H9 (cell line): ENCODE measurements at regions not wholly inside any gene's neighbourhood (a gene's known extent, or its start where the extent isn't known, plus 50 kb on each side); places are given as distances from the start of the nearest gene placed in this dataset.

ENCODE experiments used
- DNase-seq: peaks from one replicate; pipeline ENCODE4 v3.0.0-alpha.2; 2017
- H2AFZ ChIP-seq: one replicate; pipeline ENCODE4 v1.6.1; 2013; ENCODE audit warnings: mild to moderate bottlenecking, low read length, control low read depth, moderate library complexity
- H2AK5ac ChIP-seq: 2 replicates; pipeline ENCODE4 v1.6.1; 2013; ENCODE audit warnings: low read length, control low read depth, mixed read lengths; ENCODE audit not compliant: insufficient read length
- H2BK120ac ChIP-seq: one replicate; pipeline ENCODE4 v1.6.1; 2013; ENCODE audit warnings: low read depth, mild to moderate bottlenecking, low read length, control low read depth, inconsistent platforms; ENCODE audit not compliant: poor library complexity, severe bottlenecking
- H2BK12ac ChIP-seq: 2 replicates; pipeline ENCODE4 v1.6.1; 2013; ENCODE audit warnings: low read length, control low read depth, mixed read lengths, low read depth; ENCODE audit not compliant: insufficient read length
- H2BK15ac ChIP-seq: 2 replicates; pipeline ENCODE4 v1.6.1; 2013; ENCODE audit warnings: low read depth, low read length, control low read depth
- H2BK20ac ChIP-seq: one replicate; pipeline ENCODE4 v1.6.1; 2013; ENCODE audit warnings: low read depth, mild to moderate bottlenecking, low read length, control low read depth, inconsistent platforms; ENCODE audit not compliant: poor library complexity, severe bottlenecking
- H2BK5ac ChIP-seq: 2 replicates; pipeline ENCODE4 v1.6.1; 2013; ENCODE audit warnings: low read length, control low read depth, mixed read lengths; ENCODE audit not compliant: insufficient read length
- H3K14ac ChIP-seq: 2 replicates; pipeline ENCODE4 v1.6.1; 2013; ENCODE audit warnings: low read length, control low read depth; ENCODE audit not compliant: insufficient read depth
- H3K18ac ChIP-seq: 2 replicates; pipeline ENCODE4 v1.6.1; 2013; ENCODE audit warnings: low read depth, mild to moderate bottlenecking, mixed read lengths, low read length, control low read depth; ENCODE audit not compliant: insufficient read length
- H3K23ac ChIP-seq: 2 replicates; pipeline ENCODE4 v1.6.1; 2013; ENCODE audit warnings: low read length, control low read depth, mixed read lengths, low read depth; ENCODE audit not compliant: insufficient read length
- H3K23me2 ChIP-seq: 2 replicates; pipeline ENCODE4 v1.6.1; 2013; ENCODE audit warnings: low read depth, mild to moderate bottlenecking, mixed read lengths, low read length, control low read depth; ENCODE audit not compliant: insufficient read length, poor library complexity, severe bottlenecking
- H3K27ac ChIP-seq: 2 replicates; pipeline ENCODE4 v1.5.1; 2013; ENCODE audit warnings: low read length, control low read depth, mixed read lengths, low read depth; ENCODE audit not compliant: insufficient read length
- H3K27me3 ChIP-seq: 2 replicates; pipeline ENCODE4 v1.6.1; 2013; ENCODE audit warnings: low read length, control low read depth, inconsistent platforms; ENCODE audit not compliant: insufficient read depth
- H3K4ac ChIP-seq: 2 replicates; pipeline ENCODE4 v1.6.1; 2013; ENCODE audit warnings: low read depth, mild to moderate bottlenecking, control low read depth, inconsistent platforms, low read length, moderate library complexity
- H3K4me1 ChIP-seq: 2 replicates; pipeline ENCODE4 v1.6.1; 2013; ENCODE audit warnings: low read length, control low read depth, inconsistent platforms; ENCODE audit not compliant: insufficient read depth
- H3K4me2 ChIP-seq: 2 replicates; pipeline ENCODE4 v1.6.1; 2013; ENCODE audit warnings: low read length, control low read depth, mixed read lengths; ENCODE audit not compliant: insufficient read length, insufficient read depth
- H3K56ac ChIP-seq: 2 replicates; pipeline ENCODE4 v1.6.1; 2013; ENCODE audit warnings: low read depth, mild to moderate bottlenecking, mixed read lengths, low read length, control low read depth; ENCODE audit not compliant: insufficient read length
- H3K79me1 ChIP-seq: 2 replicates; pipeline ENCODE4 v1.6.1; 2013; ENCODE audit warnings: low read depth, mild to moderate bottlenecking, moderate library complexity, low read length, control low read depth, inconsistent platforms; ENCODE audit not compliant: insufficient read depth, poor library complexity, severe bottlenecking
- H3K79me2 ChIP-seq: 2 replicates; pipeline ENCODE4 v1.6.1; 2013; ENCODE audit warnings: low read length, control low read depth, inconsistent platforms; ENCODE audit not compliant: insufficient read depth
- H3K9ac ChIP-seq: 2 replicates; pipeline ENCODE4 v1.6.1; 2013; ENCODE audit warnings: low read length, control low read depth, mixed read lengths; ENCODE audit not compliant: insufficient read length; ENCODE audit errors: extremely low read depth
- H3K9me3 ChIP-seq: one replicate; pipeline ENCODE4 v1.6.1; 2013; ENCODE audit warnings: low read depth, low read length, inconsistent platforms; ENCODE audit not compliant: control insufficient read depth
- H3T11ph ChIP-seq: one replicate; pipeline ENCODE4 v1.6.1; 2013; ENCODE audit warnings: mild to moderate bottlenecking, low read length, control low read depth, inconsistent platforms
- H4K20me1 ChIP-seq: one replicate; pipeline ENCODE4 v1.6.1; 2013; ENCODE audit not compliant: control insufficient read depth, insufficient read length, insufficient read depth
- H4K5ac ChIP-seq: 2 replicates; pipeline ENCODE4 v1.6.1; 2013; ENCODE audit warnings: low read depth, mild to moderate bottlenecking, mixed read lengths, low read length, control low read depth; ENCODE audit not compliant: insufficient read length
- H4K8ac ChIP-seq: replicated peaks from 2 replicates; pipeline ENCODE4 v1.6.1; 2013; ENCODE audit warnings: low read length, control low read depth, mixed read lengths, low read depth; ENCODE audit not compliant: insufficient read length
- H4K91ac ChIP-seq: 2 replicates; pipeline ENCODE4 v1.6.1; 2013; ENCODE audit warnings: low read depth, mild to moderate bottlenecking, moderate library complexity, mixed read lengths, low read length, control low read depth; ENCODE audit not compliant: insufficient read length
- H3K27ac Mint-ChIP-seq, 3 experiments: 2 replicates in 2 of 3; 3 replicates in 1 of 3; pipeline ENCODE4 v1.8.0; 2020 to 2021; ENCODE audit warnings: mixed read lengths in 3 of 3, mild to moderate bottlenecking in 1 of 3, moderate library complexity in 1 of 3
- H3K27me3 Mint-ChIP-seq: 2 replicates; pipeline ENCODE4 v1.8.0; 2021; ENCODE audit warnings: low read depth, mild to moderate bottlenecking, moderate library complexity, mixed read lengths
- H3K36me3 Mint-ChIP-seq, 3 experiments: 2 replicates in 2 of 3; 3 replicates in 1 of 3; pipeline ENCODE4 v1.8.0; 2020 to 2021; ENCODE audit warnings: low read depth in 3 of 3, mixed read lengths in 3 of 3; ENCODE audit not compliant: insufficient read depth in 1 of 3
- H3K4me1 Mint-ChIP-seq, 2 experiments: 2 replicates each; pipeline ENCODE4 v1.8.0; 2020; ENCODE audit warnings: mixed read lengths in 2 of 2
- H3K4me3 Mint-ChIP-seq, 2 experiments: 2 replicates in 1 of 2; 3 replicates in 1 of 2; pipeline ENCODE4 v1.8.0; 2020 to 2021; ENCODE audit warnings: mild to moderate bottlenecking in 2 of 2, mixed read lengths in 2 of 2, moderate library complexity in 1 of 2
- H3K9me3 Mint-ChIP-seq, 2 experiments: 2 replicates in 1 of 2; 3 replicates in 1 of 2; pipeline ENCODE4 v1.8.0; 2020; ENCODE audit warnings: mild to moderate bottlenecking in 2 of 2, mixed read lengths in 2 of 2, moderate library complexity in 1 of 2
- CTCF ChIP-seq: fragments of 200-600 bp; sonication (generic); conservative IDR thresholded peaks from 3 replicates; pipeline ENCODE4 v1.8.0; 2021; ENCODE audit warnings: antibody characterized with exemption, mild to moderate bottlenecking
- WGBS: extraction: QIAGEN DNeasy Blood & Tissue Kit; methylation state at CpG from one replicate; pipeline ENCODE4 v1.1.7; 2013; ENCODE audit warnings: missing lambda C conversion rate, low lambda C conversion rate, mixed read lengths; ENCODE audit not compliant: insufficient read length; ENCODE audit errors: extremely low coverage; 5-methylcytosine and 5-hydroxymethylcytosine counted together

GRCh38 chr6:112441607-112442006 lies 94.5 kb downstream of the RFPL4B start:
- H3K27me3 ChIP-seq, result no peaks in the 10 kb centered on the region
- no peaks in the 10 kb centered on the region for H3K23me2 ChIP-seq
- H2AK5ac ChIP-seq, result no peak overlapping the region
- H4K91ac ChIP-seq, result no peak overlapping the region
- no peak overlapping the region for H3K23ac ChIP-seq
- H3K79me1 ChIP-seq, result no peaks in the 10 kb centered on the region
- no peak overlapping the region for H2AFZ ChIP-seq
- Mint-ChIP-seq H3K9me3 (no peaks in the 10 kb centered on the region), H3K4me3 (no peak overlapping the region), H3K27ac (no peak overlapping the region), H3K27me3 (no peaks in the 10 kb centered on the region), H3K36me3 (no peaks in the 10 kb centered on the region), H3K4me1 (peaks cover 12 to 18% of the 10 kb centered on the region in 2 experiments)
- H4K5ac ChIP-seq, result no peak overlapping the region
- no peak overlapping the region for H3K56ac ChIP-seq
- no peak overlapping the region for H3T11ph ChIP-seq
- no peak overlapping the region for H3K18ac ChIP-seq
- H3K4me2 ChIP-seq, result no peak overlapping the region
- no CpG with 5 or more reads among the region's 1 CpG for WGBS
- no peak overlapping the region for H2BK20ac ChIP-seq
- H2BK12ac ChIP-seq, result no peak overlapping the region
- H3K14ac ChIP-seq, result no peak overlapping the region
- H4K20me1 ChIP-seq, result no peaks in the 10 kb centered on the region
- H4K8ac ChIP-seq, result no peak overlapping the region
- H3K9ac ChIP-seq, result no peak overlapping the region
- no peak for DNase-seq
- H3K4ac ChIP-seq, result no peak overlapping the region
- TF ChIP-seq CTCF, result no peak
- H3K27ac ChIP-seq, result no peak overlapping the region
- H2BK5ac ChIP-seq, result no peak overlapping the region
- no peak overlapping the region for H2BK15ac ChIP-seq
- no peaks in the 10 kb centered on the region for H3K79me2 ChIP-seq
- H3K4me1 ChIP-seq, result no peaks in the 10 kb centered on the region
- H3K9me3 ChIP-seq, result no peaks in the 10 kb centered on the region
- H2BK120ac ChIP-seq, result no peak overlapping the region
